Mesenchymal stem cell (in vitro differentiated cells and primary cell): ENCODE measurements at regions not wholly inside any gene's neighbourhood (a gene's known extent, or its start where the extent isn't known, plus 50 kb on each side); places are given as distances from the start of the nearest gene placed in this dataset.

Source experiments
- DNase-seq: peaks from one replicate; pipeline ENCODE4 v3.0.0-alpha.2; 2013
- H2AFZ ChIP-seq: one replicate; pipeline ENCODE4 v1.6.1; 2013; ENCODE audit warnings: low read depth, mild to moderate bottlenecking, control low read depth, inconsistent platforms, low read length, moderate library complexity
- H2AK5ac ChIP-seq: 2 replicates; pipeline ENCODE4 v1.6.1; 2013; ENCODE audit warnings: low read length, moderate library complexity, mild to moderate bottlenecking, inconsistent platforms; ENCODE audit not compliant: severe bottlenecking
- H2BK120ac ChIP-seq: one replicate; pipeline ENCODE4 v1.6.1; 2013; ENCODE audit warnings: low read depth, mild to moderate bottlenecking, inconsistent platforms, low read length, moderate library complexity
- H2BK12ac ChIP-seq, 2 experiments: one replicate each; pipeline ENCODE4 v1.6.1; 2013; ENCODE audit warnings: inconsistent platforms in 2 of 2, low read length in 2 of 2, mild to moderate bottlenecking in 2 of 2, moderate library complexity in 2 of 2, control low read depth in 1 of 2
- H2BK15ac ChIP-seq: one replicate; pipeline ENCODE4 v1.6.1; 2013; ENCODE audit warnings: mild to moderate bottlenecking, low read depth, inconsistent platforms; ENCODE audit not compliant: poor library complexity, severe bottlenecking
- H2BK5ac ChIP-seq: 2 replicates; pipeline ENCODE4 v1.6.1; 2013; ENCODE audit warnings: low read depth, mild to moderate bottlenecking, low read length, control low read depth, inconsistent platforms; ENCODE audit not compliant: poor library complexity, severe bottlenecking
- H3K14ac ChIP-seq, 2 experiments: one replicate each; pipeline ENCODE4 v1.6.1; 2013; ENCODE audit warnings: inconsistent platforms in 2 of 2, low read length in 2 of 2, control low read depth in 1 of 2, mild to moderate bottlenecking in 1 of 2, moderate library complexity in 1 of 2
- H3K18ac ChIP-seq, 2 experiments: one replicate each; pipeline ENCODE4 v1.6.1; 2013; ENCODE audit warnings: inconsistent platforms in 2 of 2, low read length in 2 of 2, control low read depth in 1 of 2, low read depth in 1 of 2, mild to moderate bottlenecking in 1 of 2
- H3K23ac ChIP-seq, 2 experiments: one replicate each; pipeline ENCODE4 v1.6.1; 2013; ENCODE audit warnings: inconsistent platforms in 2 of 2, low read length in 2 of 2, mild to moderate bottlenecking in 2 of 2, moderate library complexity in 2 of 2, control low read depth in 1 of 2
- H3K27ac ChIP-seq: 2 replicates; pipeline ENCODE4 v1.5.1; 2013; ENCODE audit warnings: mild to moderate bottlenecking, moderate library complexity, low read length, control low read depth, inconsistent platforms; ENCODE audit not compliant: poor library complexity, severe bottlenecking
- H3K27me3 ChIP-seq, 2 experiments: 2 replicates each; pipeline versions ENCODE4 v1.6.1 to v1.7.0; 2013; ENCODE audit warnings: low read length in 2 of 2, mild to moderate bottlenecking in 2 of 2, moderate library complexity in 2 of 2, control low read depth in 1 of 2, inconsistent platforms in 1 of 2; ENCODE audit not compliant: control insufficient read depth in 1 of 2, insufficient read depth in 1 of 2
- H3K36me3 ChIP-seq, 2 experiments: 2 replicates each; pipeline versions ENCODE4 v1.6.1 to v1.7.0; 2013; ENCODE audit warnings: low read length in 2 of 2, control low read depth in 1 of 2, inconsistent platforms in 1 of 2, low read depth in 1 of 2, mild to moderate bottlenecking in 1 of 2; ENCODE audit not compliant: insufficient read depth in 2 of 2, control insufficient read depth in 1 of 2
- H3K4ac ChIP-seq, 2 experiments: one replicate each; pipeline ENCODE4 v1.6.1; 2013; ENCODE audit warnings: inconsistent platforms in 2 of 2, low read length in 2 of 2, mild to moderate bottlenecking in 2 of 2, moderate library complexity in 2 of 2, control low read depth in 1 of 2, low read depth in 1 of 2
- H3K4me1 ChIP-seq: 2 replicates; pipeline ENCODE4 v1.6.1; 2013; ENCODE audit warnings: low read depth, low read length, control low read depth; ENCODE audit not compliant: control insufficient read depth, insufficient read depth
- H3K4me2 ChIP-seq: 2 replicates; pipeline ENCODE4 v1.6.1; 2013; ENCODE audit warnings: low read length, mild to moderate bottlenecking, inconsistent platforms; ENCODE audit not compliant: poor library complexity, severe bottlenecking
- H3K4me3 ChIP-seq, 2 experiments: 2 replicates each; pipeline versions ENCODE4 v1.5.1 to v1.7.0; 2013; ENCODE audit warnings: low read length in 2 of 2, mild to moderate bottlenecking in 2 of 2, control low read depth in 1 of 2, low read depth in 1 of 2; ENCODE audit not compliant: insufficient read depth in 1 of 2
- H3K79me1 ChIP-seq: replicated peaks from 2 replicates; pipeline ENCODE4 v1.6.1; 2013; ENCODE audit warnings: mild to moderate bottlenecking, control low read depth, low read length, inconsistent platforms; ENCODE audit not compliant: poor library complexity, severe bottlenecking
- H3K9ac ChIP-seq: 2 replicates; pipeline ENCODE4 v1.7.0; 2013; ENCODE audit warnings: mild to moderate bottlenecking, low read length, moderate library complexity
- H3K9me3 ChIP-seq: 2 replicates; pipeline ENCODE4 v1.7.0; 2013; ENCODE audit warnings: mild to moderate bottlenecking, low read length; ENCODE audit not compliant: control insufficient read depth
- H4K8ac ChIP-seq: one replicate; pipeline ENCODE4 v1.6.1; 2013; ENCODE audit warnings: inconsistent platforms, mild to moderate bottlenecking, low read length, moderate library complexity
- H4K91ac ChIP-seq: one replicate; pipeline ENCODE4 v1.6.1; 2013; ENCODE audit warnings: mild to moderate bottlenecking, low read length, inconsistent platforms
- WGBS: methylation state at CpG from one replicate; pipeline ENCODE4 v1.1.7; 2013; ENCODE audit warnings: mixed read lengths; 5-methylcytosine and 5-hydroxymethylcytosine counted together

- H2BK120ac ChIP-seq: no peak overlapping the region
- no peak overlapping the region for H3K27ac ChIP-seq
- no peak overlapping the region for H2BK5ac ChIP-seq
- no peak for DNase-seq
- H3K9ac ChIP-seq: no peak overlapping the region
- no peaks in the 10 kb centered on the region for H3K9me3 ChIP-seq
- H4K8ac ChIP-seq: no peak overlapping the region
- H3K4ac ChIP-seq: no peak overlapping the region
- no peak overlapping the region for H4K91ac ChIP-seq
- WGBS: 71% methylated on average over 15 of the region's 15 CpGs
- no peaks in the 10 kb centered on the region for H3K4me1 ChIP-seq
- H3K14ac ChIP-seq: no peak overlapping the region
- H2BK15ac ChIP-seq: no peak overlapping the region
- H3K4me2 ChIP-seq: no peak overlapping the region
- no peaks in the 10 kb centered on the region for H3K36me3 ChIP-seq
- no peak overlapping the region for H3K18ac ChIP-seq
- no peak overlapping the region for H2AK5ac ChIP-seq
- H2AFZ ChIP-seq: no peak overlapping the region
- H3K23ac ChIP-seq: no peak overlapping the region
- H2BK12ac ChIP-seq: no peak overlapping the region
- H3K27me3 ChIP-seq: no peaks in the 10 kb centered on the region
- H3K79me1 ChIP-seq: no peaks in the 10 kb centered on the region
- no peak overlapping the region for H3K4me3 ChIP-seq
Measured at GRCh38 chr10:85148693-85149640, 820.6 kb downstream of the CCSER2 start.

DNA sequence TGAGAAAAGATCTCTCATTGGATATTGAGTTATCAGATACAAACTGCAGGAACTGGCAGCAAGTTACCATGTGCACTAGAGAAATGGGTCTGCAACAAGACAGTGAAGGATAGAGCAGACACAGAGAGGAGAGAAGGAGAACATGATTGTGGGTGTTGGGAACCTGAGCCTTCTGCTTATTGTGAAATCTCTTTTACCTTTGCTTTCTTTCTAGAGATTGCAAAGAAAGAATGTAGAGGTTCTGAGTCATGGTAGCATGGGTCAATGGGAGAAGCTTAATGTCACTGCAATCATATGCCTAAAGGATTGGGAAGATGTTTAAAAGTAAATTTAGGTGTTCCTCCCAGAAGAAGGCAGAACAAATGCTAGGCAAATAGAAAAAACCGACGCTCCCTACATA, 821.4 kb downstream of the CCSER2 start:
- no peak for DNase-seq
- Histone ChIP-seq H2BK120ac (no peak overlapping the region), H2AFZ (no peak overlapping the region), H3K4ac (no peak overlapping the region), H2BK15ac (no peak overlapping the region), H3K14ac (no peak overlapping the region), H3K18ac (no peak overlapping the region), H2BK12ac (no peak overlapping the region), H2AK5ac (no peak overlapping the region), H3K23ac (no peak overlapping the region), H3K36me3 (no peaks in the 10 kb centered on the region), H4K91ac (no peak overlapping the region), H3K4me3 (no peak overlapping the region), H3K4me2 (no peak overlapping the region), H3K27me3 (no peaks in the 10 kb centered on the region), H3K79me1 (no peaks in the 10 kb centered on the region), H3K4me1 (no peaks in the 10 kb centered on the region), H4K8ac (no peak overlapping the region), H2BK5ac (no peak overlapping the region), H3K9me3 (no peaks in the 10 kb centered on the region), H3K9ac (no peak overlapping the region), H3K27ac (no peak overlapping the region)
- no CpG with 5 or more reads among the region's 2 CpGs for WGBS

GRCh38 chr10:85151506-85151905, 823.1 kb downstream of the CCSER2 start:
- no peak overlapping the region for H4K91ac ChIP-seq
- H2BK120ac ChIP-seq: no peak overlapping the region
- H3K23ac ChIP-seq: no peak overlapping the region
- no peak overlapping the region for H2BK12ac ChIP-seq
- no peak overlapping the region for H2AK5ac ChIP-seq
- H3K4me2 ChIP-seq: no peak overlapping the region
- no peak for DNase-seq
- H3K79me1 ChIP-seq: no peaks in the 10 kb centered on the region
- no peaks in the 10 kb centered on the region for H3K4me1 ChIP-seq
- no peak overlapping the region for H3K18ac ChIP-seq
- no peak overlapping the region for H3K4ac ChIP-seq
- H3K9me3 ChIP-seq: peaks cover under 1% of the 10 kb centered on the region
- no peak overlapping the region for H3K14ac ChIP-seq
- WGBS: 83% methylated on average over 3 of the region's 3 CpGs
- no peak overlapping the region for H3K9ac ChIP-seq
- H3K4me3 ChIP-seq: no peak overlapping the region
- H3K27ac ChIP-seq: no peak overlapping the region
- no peaks in the 10 kb centered on the region for H3K27me3 ChIP-seq
- H4K8ac ChIP-seq: no peak overlapping the region
- H3K36me3 ChIP-seq: no peaks in the 10 kb centered on the region
- no peak overlapping the region for H2BK15ac ChIP-seq
- H2AFZ ChIP-seq: no peak overlapping the region
- H2BK5ac ChIP-seq: no peak overlapping the region

- 28% methylated on average over 3 of the region's 3 CpGs for WGBS
- Histone ChIP-seq H3K9me3 (peaks cover 5% of the 10 kb centered on the region), H2AK5ac (no peak overlapping the region), H3K4me2 (no peak overlapping the region), H3K4ac (no peak overlapping the region), H2BK12ac (no peak overlapping the region), H3K18ac (no peak overlapping the region), H3K27me3 (no peaks in the 10 kb centered on the region), H4K8ac (no peak overlapping the region), H2BK5ac (no peak overlapping the region), H4K91ac (no peak overlapping the region), H2BK120ac (no peak overlapping the region), H3K36me3 (no peaks in the 10 kb centered on the region), H2BK15ac (no peak overlapping the region), H3K14ac (no peak overlapping the region), H3K27ac (no peak overlapping the region), H3K79me1 (no peaks in the 10 kb centered on the region), H3K23ac (no peak overlapping the region), H3K9ac (no peak overlapping the region), H2AFZ (no peak overlapping the region), H3K4me3 (no peak overlapping the region), H3K4me1 (no peaks in the 10 kb centered on the region)
- no peak for DNase-seq
Measured at GRCh38 chr10:85152496-85152895, 824.1 kb downstream of the CCSER2 start.
